HG02840 (cell line): ENCODE measurements at regions not wholly inside any gene's neighbourhood (a gene's known extent, or its start where the extent isn't known, plus 50 kb on each side); places are given as distances from the start of the nearest gene placed in this dataset.

ENCODE experiments used
- ATAC-seq: cut with Tn5 transposase; IDR thresholded peaks from one replicate; pipeline ENCODE4 v1.9.1; 2021; ENCODE audit warnings: mild to moderate bottlenecking, moderate library complexity, moderate number of reproducible peaks; ENCODE audit not compliant: unreplicated experiment, low FRiP score

DNA sequence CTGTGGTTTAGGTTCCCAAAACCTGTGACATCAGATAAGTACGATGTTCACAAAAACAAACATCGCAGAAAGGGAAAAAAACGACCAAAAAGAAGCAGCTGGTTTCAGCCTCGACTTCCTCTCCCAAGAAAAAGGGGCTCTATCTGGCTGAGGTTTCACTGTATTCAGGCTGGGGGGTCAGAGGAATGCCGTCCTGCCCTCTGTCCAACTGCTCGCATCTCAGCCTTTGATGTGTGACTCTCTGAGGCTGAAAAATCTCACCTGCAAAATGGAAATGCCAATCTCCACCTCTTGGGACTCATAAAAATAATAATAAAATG lies 123.6 kb upstream of the PTPN1 start:
- ATAC-seq = no peak

GRCh38 chr20:50387218-50387995 lies 122.8 kb upstream of the PTPN1 start:
- ATAC-seq = no peak

- ATAC-seq = no peak
Observed at GRCh38 chr20:50387996-50388332, 122.2 kb upstream of the PTPN1 start.

GRCh38 chr20:50388733-50389437 lies 121.3 kb upstream of the PTPN1 start:
- no peak for ATAC-seq

GRCh38 chr20:50389438-50389807 lies 120.8 kb upstream of the PTPN1 start:
- ATAC-seq = no peak

DNA sequence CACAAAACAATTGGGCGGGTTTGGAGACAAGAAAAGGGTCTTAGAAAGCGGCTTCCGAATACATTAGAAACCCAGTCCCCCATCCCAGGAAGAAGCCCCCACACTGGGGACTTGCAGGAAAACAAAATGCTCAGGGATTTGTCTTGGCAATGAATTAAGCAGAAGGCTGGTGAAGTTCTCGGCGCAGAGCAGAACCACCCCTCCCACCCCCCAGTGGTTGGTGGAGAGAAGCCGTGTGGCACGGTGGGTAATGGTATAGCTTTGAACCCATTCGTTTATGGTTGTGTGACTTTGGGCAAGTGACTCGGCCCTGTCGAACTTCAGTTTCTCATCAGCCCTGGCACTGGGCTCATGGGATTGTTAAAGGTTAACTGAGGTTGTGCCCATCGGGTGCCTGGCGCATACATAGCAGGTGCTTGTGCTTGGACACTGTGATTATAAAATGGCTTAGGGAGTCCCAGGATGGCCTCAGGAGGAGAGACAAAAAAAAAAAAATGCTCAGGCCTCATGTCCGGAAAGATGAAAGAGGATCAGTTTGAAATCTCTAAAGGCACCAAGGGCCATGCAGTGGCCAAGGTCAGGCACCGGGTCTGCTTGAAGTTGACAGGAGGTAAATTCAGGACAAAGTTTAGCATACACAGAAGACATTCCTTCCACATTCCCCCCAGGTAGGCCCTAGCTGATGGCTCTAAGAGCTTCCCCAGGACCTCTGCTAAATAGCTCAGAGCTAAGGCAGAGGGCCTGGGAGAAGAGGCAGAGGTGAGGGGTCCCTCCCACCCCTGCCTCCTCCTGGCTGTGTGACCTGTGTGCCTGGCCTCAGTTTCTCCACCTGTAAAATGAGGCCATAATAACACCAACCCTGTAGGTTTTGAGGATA lies 120.1 kb upstream of the PTPN1 start:
- no peak for ATAC-seq

GRCh38 chr20:50390685-50391443 lies 119.3 kb upstream of the PTPN1 start:
- ATAC-seq = no peak

GRCh38 chr20:50391444-50392137 lies 118.6 kb upstream of the PTPN1 start:
- no peak for ATAC-seq

- ATAC-seq = no peak
Observed at GRCh38 chr20:50392138-50392866, 117.9 kb upstream of the PTPN1 start.

GRCh38 chr20:50393242-50393641 lies 116.9 kb upstream of the PTPN1 start:
- no peak for ATAC-seq

DNA sequence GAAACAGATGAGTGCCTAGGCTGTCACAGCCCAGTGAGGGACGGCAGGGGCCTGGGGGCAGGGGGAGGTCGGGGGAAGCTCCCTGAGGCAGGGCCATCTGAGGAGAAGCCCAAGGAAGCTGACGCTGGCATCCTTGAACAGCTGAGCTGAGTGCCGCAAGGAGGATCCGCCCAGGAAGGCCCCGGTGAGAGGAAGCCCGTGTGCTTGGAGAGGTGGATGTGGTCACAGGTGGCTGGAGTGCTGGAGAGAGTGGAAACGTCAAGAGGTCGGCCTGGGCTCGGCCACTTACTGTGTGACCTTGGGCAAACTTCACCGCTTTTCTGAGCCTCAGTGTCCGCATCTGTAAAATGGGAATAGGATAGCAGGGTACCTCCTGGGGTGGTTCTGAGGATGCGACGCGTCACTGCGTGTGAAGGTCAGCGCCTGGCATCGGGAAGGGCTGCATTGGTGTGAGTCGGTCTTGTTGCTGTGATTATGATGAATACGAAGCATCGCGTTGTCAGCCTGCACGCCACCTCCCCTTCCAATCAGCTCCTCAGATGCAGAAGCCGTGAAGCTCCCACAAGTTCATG lies 116.1 kb upstream of the PTPN1 start:
- no peak for ATAC-seq

- ATAC-seq = no peak
Observed at GRCh38 chr20:50394569-50394968, 115.6 kb upstream of the PTPN1 start.

DNA sequence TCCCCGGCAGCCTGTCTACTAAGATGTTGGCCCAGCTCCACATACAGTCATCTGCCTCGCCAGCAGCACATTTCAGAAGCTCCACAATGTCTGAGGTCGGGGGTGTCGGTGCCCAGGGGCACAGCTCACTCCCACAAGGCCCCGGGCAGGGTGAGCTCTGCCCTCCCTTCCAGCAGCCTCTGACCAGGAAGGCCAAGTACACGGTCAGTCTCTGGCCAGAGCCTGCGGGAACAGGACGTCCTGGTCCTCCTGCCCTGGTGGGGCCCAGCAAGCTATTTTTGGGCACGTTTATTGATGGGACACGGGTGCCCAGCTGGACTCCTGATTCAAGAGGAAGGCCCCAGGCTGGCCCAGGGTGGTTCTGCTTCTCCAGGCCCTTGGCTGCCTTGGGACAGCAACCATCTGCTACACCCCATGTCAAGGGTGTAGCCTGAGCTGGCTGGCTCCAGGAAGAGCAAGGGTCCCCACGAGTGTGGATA lies 114.9 kb upstream of the PTPN1 start:
- ATAC-seq = no peak

- ATAC-seq = no peak
Observed at GRCh38 chr20:50395914-50396488, 114.2 kb upstream of the PTPN1 start.

GRCh38 chr20:50396623-50397022 lies 113.6 kb upstream of the PTPN1 start:
- no peak for ATAC-seq

DNA sequence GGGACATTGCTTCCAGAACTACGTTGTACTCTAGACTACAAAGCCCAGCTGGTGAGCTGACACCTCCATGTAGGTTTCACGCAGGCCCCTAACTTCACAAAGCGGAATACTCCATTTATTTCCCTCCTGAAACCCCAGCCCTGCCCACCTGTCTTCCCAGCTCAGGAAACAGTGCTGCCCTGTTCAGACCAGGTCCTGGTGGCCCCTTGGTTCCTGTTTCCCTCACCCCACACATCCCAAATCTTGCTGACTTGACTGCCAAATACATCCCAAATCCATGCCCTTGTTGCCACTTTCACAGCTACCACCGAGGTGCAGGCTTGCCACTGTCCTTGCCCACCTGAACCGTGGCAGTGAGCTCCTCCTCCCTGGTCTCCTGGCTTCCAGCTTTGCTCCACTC lies 113.1 kb upstream of the PTPN1 start:
- no peak for ATAC-seq

- no peak for ATAC-seq
Observed at GRCh38 chr20:50398064-50398463, 112.1 kb upstream of the PTPN1 start.

DNA sequence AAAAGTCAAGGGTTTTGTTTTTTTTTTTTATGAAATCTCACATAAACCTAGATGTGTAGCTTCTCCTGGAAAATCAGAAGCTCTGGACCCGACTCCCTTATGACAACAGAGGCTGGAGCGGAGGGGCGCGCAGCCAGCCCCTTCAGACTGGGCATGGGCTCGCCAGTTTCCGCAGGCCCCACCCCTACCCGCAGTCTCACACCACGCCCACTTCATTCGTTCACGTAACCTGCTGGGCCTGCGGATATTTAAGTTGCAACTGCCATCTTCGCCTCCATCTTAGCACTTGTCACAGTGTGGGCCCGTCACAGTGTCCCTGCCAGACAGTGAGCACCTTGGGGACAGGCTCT lies 111.7 kb upstream of the PTPN1 start:
- no peak for ATAC-seq
